ENCODE measurements at regions not wholly inside any gene's neighbourhood (a gene's known extent, or its start where the extent isn't known, plus 50 kb on each side); places are given as distances from the start of the nearest gene placed in this dataset.
"Not testable (repeated sequence)": the region's sequence is repeated elsewhere in the genome, so short reads cannot be mapped to it uniquely, and the experiment has no call there.

DNA sequence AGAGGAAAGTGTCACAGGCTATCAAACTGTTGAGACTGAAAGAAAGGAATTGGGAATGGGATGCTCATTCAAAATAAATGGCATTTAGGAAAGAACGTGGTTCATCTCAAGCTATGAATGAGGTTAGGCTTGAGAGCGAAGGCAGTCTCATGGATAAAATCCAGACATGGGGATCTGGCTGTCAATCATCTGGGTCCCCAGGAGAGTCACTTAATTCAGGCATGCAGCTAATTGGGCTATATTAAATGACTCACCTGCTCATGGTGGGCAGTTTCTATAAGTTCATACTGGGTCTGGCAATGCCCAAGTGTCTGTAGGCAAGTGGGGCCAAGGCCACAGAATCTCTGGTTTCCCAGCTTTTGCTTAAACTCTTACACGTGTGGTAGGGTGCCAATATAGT is 286.5 kb upstream of the SEMA6A start:
- no peak for DNase-seq

GRCh38 chr5:116859666-116860320 is 285.2 kb upstream of the SEMA6A start:
- DNase-seq: no peak

GRCh38 chr5:116858705-116859333 is 284.2 kb upstream of the SEMA6A start:
- DNase-seq: no peak

- DNase-seq: not testable (repeated sequence)
These were observed 283.4 kb upstream of the SEMA6A start for GRCh38 chr5:116858020-116858419.

GRCh38 chr5:116856271-116856670 is 281.6 kb upstream of the SEMA6A start:
- no peak for DNase-seq

DNA sequence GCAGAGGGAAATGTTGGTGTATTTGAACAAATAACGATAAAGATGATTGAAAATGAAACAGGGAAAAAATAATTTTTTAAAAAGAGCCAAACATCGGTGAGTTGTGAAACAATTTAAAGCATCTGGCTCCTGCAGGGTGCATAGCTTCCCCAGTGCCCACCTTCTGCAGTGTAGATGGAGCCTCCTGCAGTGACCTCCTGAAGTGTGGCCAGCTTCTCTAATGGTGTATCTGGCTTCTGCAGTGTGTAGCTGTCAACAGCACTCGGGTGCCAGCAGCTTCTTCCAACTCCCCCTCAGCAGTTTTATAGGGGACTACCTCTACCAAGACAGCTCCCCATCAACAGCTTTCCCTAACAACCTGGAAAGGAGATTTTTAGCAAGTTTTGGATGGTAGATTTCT is 279.4 kb upstream of the SEMA6A start:
- no peak for DNase-seq

DNA sequence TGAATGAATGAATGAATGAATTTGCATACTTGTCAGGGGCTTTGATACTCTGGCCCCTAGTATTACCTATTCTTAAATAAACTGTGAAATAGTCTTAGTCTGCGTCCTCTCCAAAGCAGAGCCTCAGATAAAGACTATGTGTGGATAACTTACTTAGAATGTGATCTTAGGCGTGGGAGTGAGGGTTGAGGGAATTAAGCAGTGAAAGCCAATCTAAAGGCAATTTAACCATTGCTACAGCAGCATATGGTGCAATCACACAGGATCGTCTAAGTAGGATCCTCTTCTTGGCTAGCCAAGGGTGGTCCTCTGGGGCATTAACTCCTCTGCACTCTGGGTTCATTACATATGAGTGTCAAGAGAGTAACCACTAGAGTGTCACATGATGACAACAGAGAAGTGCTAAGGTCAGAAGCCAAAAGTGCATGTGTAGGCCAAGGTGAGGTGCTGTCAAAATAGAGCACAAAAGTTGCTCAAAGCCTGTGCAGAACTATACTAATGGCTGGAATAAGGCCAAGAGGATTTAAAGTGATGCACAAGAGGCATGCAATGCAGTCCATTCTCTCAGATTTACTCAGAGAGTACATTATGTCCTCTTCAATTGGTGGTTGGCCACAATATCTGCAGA is 274.4 kb upstream of the SEMA6A start:
- no peak for DNase-seq

DNA sequence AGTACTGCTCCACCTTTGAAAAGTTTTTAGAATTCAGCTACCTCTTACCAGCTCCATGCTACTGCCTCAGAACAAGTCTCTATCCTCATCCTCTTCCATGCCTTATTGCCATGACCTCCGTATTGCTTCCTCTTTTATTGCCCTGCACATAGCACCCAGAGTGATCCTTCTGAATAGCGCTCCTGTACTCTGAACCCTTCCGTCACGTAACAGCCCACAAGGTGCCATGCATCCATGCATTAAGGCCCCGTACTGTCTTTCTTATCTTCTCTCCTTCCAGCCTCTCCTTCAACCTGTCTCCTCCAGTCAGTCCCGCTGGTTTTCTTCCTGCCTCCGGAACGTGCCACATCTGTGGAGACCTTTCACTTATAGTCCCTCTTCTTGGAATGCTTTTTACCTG is 273.3 kb upstream of the SEMA6A start:
- DNase-seq: no peak

DNA sequence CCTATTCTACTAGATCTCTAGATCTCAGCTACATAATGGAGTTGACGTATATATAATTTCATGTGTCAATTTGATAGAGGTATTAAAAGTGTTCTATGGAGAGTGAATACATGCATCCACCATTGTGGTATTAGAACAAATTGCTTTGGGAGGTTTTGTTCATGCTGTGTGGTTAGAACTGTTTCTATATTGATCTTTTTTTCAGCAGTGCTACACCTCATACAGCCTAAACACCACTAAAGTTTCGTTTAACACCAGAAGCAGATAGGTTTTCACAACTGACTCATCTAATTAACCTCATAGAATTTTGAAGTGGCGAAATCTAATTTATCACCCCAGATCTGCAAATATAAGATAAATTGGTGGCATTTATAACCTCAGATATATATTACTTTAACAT is 269.4 kb upstream of the SEMA6A start:
- DNase-seq: no peak

GRCh38 chr5:116842514-116842961 is 267.9 kb upstream of the SEMA6A start:
- DNase-seq: no peak

DNA sequence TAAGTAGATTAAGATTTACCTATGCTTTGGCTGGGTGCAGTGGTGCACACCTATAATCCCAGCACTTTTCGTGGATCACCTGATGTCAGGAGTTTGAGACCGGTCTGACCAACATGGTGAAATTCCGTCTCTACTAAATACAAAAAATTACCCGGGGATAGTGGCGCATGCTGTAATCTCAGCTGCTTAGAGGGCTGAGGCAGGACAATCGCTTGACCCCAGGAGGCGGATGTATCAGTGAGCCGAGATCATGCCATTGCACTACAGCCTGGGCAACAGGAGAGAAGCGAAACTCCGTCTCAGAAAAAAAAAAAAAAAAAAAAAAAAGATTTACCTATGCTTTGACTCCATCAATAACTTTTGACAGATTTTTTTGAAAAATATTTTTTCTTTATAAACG is 267.1 kb upstream of the SEMA6A start:
- DNase-seq: no peak

- DNase-seq: no peak
These were observed 263.5 kb upstream of the SEMA6A start for GRCh38 chr5:116838011-116838536.

DNA sequence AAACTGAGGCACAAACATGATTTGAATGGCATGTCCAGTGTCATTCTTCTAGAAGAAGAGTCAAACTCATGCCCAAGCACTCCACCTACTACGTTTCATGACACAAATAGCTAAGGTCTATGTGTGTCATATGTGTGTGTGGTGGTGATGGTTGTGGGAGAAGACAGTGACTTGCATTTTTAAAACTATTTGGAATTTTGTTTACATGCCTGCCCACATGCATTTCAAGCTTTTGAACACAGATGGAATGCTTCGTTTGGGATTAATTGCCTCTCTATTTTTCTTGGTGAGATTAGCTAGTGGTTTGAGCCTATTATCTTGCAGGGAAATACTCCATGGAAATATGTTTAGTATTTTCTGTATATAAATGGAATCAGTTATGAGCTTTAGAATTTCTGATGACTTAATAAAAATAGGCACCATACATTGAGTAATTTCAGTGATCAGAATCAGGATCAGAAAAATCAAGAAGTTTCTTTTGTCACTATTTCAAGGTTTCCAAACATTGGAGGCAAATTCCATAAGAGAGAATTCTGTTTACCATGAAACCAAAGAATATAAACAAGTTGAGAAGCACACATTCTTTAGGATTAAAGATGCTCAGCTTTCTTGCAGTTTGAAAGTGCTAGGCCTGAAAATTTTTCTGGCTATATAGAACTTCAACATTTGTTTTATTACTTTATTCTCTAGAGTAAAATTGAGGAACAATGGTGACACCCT is 260.3 kb upstream of the SEMA6A start:
- DNase-seq: no peak

GRCh38 chr5:116830079-116830478 is 255.5 kb upstream of the SEMA6A start:
- DNase-seq: no peak

DNA sequence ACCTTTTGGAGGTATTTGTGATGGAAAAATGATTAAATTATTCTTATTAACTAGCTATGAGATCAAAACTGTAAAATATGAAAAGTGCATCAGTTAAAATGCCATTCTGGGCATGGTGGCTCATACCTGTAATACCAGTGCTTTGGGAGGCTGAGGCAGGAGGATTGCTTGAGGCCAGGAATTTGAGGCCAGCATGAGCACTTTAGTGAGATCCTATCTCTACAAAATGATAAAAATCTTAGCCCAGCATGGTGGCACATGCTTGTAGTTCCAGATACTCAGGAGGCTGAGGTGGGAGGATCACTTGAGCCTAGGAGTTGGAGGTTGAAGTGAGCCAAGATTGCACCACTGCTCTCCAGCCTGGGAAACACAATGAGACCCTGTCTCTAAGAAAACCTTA is 252.5 kb upstream of the SEMA6A start:
- no peak for DNase-seq

- DNase-seq: no peak
These were observed 250.9 kb upstream of the SEMA6A start for GRCh38 chr5:116825486-116825885.

DNA sequence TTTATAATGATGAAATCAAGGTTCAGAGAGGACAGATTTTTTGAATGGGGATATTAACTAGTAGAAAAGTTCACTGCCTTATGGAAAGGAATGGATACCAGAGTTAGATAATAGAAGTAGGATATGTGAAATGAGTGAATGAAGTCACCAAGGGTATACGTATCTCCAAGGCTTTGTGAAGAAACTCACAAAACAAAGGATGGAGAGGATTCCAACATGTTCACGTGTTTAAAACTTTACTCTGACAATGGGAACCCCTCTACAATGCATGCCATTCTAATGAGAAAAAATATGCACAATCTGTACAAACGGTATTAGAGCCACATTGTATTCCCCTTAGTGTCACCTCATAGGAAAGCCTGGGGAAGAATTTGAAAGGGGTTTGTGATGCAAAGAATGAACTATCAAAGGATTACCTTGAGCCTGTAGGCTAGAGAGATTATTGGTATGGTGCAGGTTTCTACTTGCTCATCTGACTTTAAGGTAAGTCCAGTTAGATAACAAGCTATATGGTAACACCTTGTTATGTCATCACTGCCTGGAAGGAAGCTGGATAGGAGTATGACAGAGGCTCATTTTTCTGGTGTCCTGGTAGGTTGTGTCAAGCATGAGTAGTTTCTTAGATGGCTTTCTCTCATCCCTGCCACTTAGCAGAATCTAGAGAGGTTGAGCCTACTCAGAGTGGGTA is 250.3 kb upstream of the SEMA6A start:
- DNase-seq: no peak

DNA sequence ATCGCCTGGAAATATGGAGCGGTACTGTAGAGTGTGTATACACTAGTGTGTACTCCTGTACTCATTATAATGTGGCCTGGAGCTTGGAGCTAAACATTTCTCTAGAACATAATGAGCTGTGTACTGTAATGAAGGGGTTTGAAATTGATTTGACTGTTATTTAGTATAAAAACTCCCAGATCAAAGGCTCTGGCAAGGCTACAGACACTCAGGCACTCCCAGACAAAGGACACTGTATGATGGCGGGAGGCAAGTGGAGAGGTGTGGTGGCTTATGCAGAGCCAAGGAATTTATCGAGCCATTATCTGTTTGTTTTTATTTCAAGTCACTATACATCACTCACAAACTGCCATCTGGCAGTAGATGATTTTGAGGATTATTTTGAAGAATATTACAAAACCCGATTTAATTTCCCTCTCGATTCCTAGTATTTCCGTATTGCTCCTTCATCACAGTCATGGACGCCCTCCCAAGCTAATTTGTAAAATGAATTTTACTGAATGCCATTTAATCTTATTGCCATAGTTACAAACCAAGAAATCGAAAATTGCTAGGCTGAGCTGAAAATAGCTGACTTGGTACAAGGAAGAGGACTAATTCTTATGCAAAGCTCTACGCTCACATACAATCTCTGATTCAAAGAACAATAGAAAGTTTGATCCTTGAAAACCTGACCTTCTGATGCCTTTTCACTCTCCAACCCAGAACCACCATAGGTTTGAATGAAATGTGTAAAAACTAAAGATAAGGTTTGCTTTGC is 240.2 kb upstream of the SEMA6A start:
- DNase-seq: no peak

- DNase-seq: no peak
These were observed 239.3 kb upstream of the SEMA6A start for GRCh38 chr5:116813906-116814305.

GRCh38 chr5:116813356-116813755 is 238.7 kb upstream of the SEMA6A start:
- no peak for DNase-seq

GRCh38 chr5:116810951-116811350 is 236.3 kb upstream of the SEMA6A start:
- no peak for DNase-seq

GRCh38 chr5:116806836-116807235 is 232.2 kb upstream of the SEMA6A start:
- DNase-seq: no peak

Data from inflammatory macrophage treated with lipopolysaccharide for 1 hour (primary cell).